RWPE2 (cell line): ENCODE measurements at regions not wholly inside any gene's neighbourhood (a gene's known extent, or its start where the extent isn't known, plus 50 kb on each side); places are given as distances from the start of the nearest gene placed in this dataset.

Experiments
- ATAC-seq: fragments of 200-7000 bp; cut with Tn5 transposase; 3 replicates; pipeline ENCODE4 v1.9.1; 2021; ENCODE audit warnings: low read depth
- DNase-seq: peaks from one replicate; pipeline ENCODE4 v3.0.0-alpha.2; 2020; ENCODE audit warnings: low spot score
- H3K27ac ChIP-seq: fragments of 450-650 bp; 2 replicates; pipeline ENCODE4 v1.5.1; 2017; ENCODE audit warnings: mild to moderate bottlenecking; ENCODE audit not compliant: poor library complexity, severe bottlenecking
- H3K27me3 ChIP-seq: fragments of 250-450 bp; sonication (Bioruptor Pico); 2 replicates; pipeline ENCODE4 v1.5.1; 2021; ENCODE audit warnings: mild to moderate bottlenecking, moderate library complexity; ENCODE audit not compliant: insufficient read depth, poor library complexity, severe bottlenecking
- H3K36me3 ChIP-seq: fragments of 250-450 bp; sonication (Bioruptor Pico); 2 replicates; pipeline ENCODE4 v1.5.1; 2020; ENCODE audit warnings: low read depth, mild to moderate bottlenecking, moderate library complexity
- H3K4me1 ChIP-seq: fragments of 250-450 bp; sonication (Bioruptor Pico); 2 replicates; pipeline ENCODE4 v1.5.1; 2021; ENCODE audit warnings: mild to moderate bottlenecking, moderate library complexity; ENCODE audit not compliant: insufficient read depth, poor library complexity, severe bottlenecking
- H3K4me3 ChIP-seq: fragments of 250-450 bp; sonication (Bioruptor Pico); 2 replicates; pipeline ENCODE4 v1.5.1; 2021; ENCODE audit warnings: mild to moderate bottlenecking, moderate library complexity; ENCODE audit not compliant: severe bottlenecking
- H3K9me3 ChIP-seq: fragments of 250-450 bp; sonication (Bioruptor Pico); 2 replicates; pipeline ENCODE4 v1.5.1; 2021; ENCODE audit warnings: mild to moderate bottlenecking, moderate library complexity; ENCODE audit not compliant: severe bottlenecking
- TF ChIP-seq, protein P1 (sequence below): fragments of 450-650 bp; IDR thresholded peaks from one replicate; pipeline ENCODE4 v1.5.1; 2017; ENCODE audit warnings: mild to moderate bottlenecking, moderate library complexity; ENCODE audit not compliant: poor library complexity, severe bottlenecking

DNA sequence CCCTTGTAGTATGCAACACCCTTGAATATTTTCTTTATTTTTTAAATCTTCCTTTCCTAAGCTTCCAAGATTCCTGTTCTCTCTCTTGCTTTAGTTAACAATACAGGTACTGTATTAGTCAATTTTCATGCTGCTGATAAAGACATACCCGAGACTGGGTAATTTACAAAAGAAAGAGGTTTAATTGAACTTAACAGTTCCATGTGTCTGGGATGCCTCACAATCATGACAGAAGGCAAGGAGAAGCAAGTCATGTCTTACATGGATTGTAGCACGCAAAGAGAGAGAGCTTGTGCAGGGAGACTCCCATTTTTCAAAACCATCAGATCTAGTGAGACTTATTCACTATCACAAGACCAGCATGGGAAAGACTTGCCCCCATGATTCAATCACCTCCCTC lies 1024.3 kb downstream of the PCDH9 start:
- no peak overlapping the region for H3K27ac ChIP-seq
- H3K36me3 ChIP-seq = no peaks in the 10 kb centered on the region

DNA sequence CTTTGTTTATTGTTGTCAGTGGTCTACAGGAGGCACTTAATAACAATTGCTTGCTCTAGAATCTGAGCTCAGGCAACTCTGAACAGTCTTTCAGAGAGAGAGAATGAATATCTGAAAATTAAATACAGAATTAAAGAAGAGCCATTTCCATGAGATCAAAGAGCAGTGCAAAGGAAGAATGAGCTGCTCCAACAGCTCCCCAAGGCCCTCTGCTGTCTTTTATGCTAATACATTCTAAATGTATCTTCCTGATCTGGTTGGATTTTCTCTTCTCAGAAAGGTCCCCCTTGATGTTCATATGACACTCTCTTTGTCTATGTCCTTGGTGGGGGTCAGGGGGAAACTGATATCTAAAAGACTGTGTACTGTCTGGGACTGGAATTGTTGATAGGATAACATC lies 1029.6 kb downstream of the PCDH9 start:
- ATAC-seq = no peak
- DNase-seq = no peak
- Histone ChIP-seq H3K36me3 (no peaks in the 10 kb centered on the region), H3K4me1 (no peaks in the 10 kb centered on the region), H3K9me3 (no peaks in the 10 kb centered on the region), H3K27me3 (no peaks in the 10 kb centered on the region), H3K27ac (no peak overlapping the region), H3K4me3 (no peak overlapping the region)
- TF ChIP-seq, protein P1, sequence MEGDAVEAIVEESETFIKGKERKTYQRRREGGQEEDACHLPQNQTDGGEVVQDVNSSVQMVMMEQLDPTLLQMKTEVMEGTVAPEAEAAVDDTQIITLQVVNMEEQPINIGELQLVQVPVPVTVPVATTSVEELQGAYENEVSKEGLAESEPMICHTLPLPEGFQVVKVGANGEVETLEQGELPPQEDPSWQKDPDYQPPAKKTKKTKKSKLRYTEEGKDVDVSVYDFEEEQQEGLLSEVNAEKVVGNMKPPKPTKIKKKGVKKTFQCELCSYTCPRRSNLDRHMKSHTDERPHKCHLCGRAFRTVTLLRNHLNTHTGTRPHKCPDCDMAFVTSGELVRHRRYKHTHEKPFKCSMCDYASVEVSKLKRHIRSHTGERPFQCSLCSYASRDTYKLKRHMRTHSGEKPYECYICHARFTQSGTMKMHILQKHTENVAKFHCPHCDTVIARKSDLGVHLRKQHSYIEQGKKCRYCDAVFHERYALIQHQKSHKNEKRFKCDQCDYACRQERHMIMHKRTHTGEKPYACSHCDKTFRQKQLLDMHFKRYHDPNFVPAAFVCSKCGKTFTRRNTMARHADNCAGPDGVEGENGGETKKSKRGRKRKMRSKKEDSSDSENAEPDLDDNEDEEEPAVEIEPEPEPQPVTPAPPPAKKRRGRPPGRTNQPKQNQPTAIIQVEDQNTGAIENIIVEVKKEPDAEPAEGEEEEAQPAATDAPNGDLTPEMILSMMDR = no peak

More for the DNA sequence above, 1024.3 kb downstream of the PCDH9 start:
- Histone ChIP-seq H3K4me1 (no peaks in the 10 kb centered on the region), H3K27me3 (no peaks in the 10 kb centered on the region), H3K9me3 (no peaks in the 10 kb centered on the region), H3K4me3 (no peak overlapping the region)
- no peak for DNase-seq
- no peak for ATAC-seq
- TF ChIP-seq, protein P1 = no peak

DNA sequence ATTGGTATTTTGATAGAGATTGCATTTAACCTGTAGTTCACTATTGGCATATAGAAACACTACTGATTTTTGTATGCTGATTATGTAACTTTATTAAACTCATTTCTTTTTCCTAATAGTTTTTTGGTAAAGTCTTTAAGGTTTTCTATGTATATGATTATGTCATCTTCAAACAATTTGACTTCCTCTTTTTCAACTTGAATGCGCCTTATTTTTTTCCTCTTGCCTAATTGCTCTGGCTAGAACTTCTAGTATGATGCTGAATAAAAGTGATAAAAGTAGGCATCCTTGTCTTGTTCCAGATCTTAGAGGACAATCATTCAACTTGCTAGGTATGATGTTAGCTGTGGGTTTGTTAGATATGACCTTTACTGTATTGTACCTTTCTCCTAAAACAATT lies 1034.9 kb downstream of the PCDH9 start:
- ATAC-seq = no peak
- H3K4me3 ChIP-seq = no peak overlapping the region
- H3K9me3 ChIP-seq = no peaks in the 10 kb centered on the region
- no peak overlapping the region for H3K27ac ChIP-seq
- TF ChIP-seq, protein P1 = no peak
- no peaks in the 10 kb centered on the region for H3K36me3 ChIP-seq
- no peaks in the 10 kb centered on the region for H3K27me3 ChIP-seq
- no peak for DNase-seq
- H3K4me1 ChIP-seq = no peaks in the 10 kb centered on the region

DNA sequence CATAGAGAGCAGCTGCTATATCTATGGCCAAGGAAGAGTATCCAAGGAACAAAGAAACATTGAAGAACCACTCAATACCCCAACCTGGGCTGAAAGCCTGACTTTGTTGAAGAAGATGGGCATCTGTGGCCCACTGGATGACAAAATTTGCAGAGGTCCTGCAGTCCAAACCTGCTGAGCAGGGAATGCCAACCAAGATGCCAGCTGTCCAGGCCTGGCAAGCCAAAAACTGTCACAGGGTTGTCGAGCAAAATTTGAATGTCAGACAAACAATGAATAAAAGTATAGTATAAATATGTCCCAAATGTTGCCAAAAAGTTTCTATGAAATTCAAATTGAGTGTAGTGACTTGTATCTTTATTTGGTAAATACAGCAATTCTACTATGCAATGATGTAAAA lies 1040.2 kb downstream of the PCDH9 start:
- H3K4me1 ChIP-seq = no peaks in the 10 kb centered on the region
- no peaks in the 10 kb centered on the region for H3K9me3 ChIP-seq
- H3K27ac ChIP-seq = no peak overlapping the region
- no peak overlapping the region for H3K4me3 ChIP-seq
- no peak for ATAC-seq
- no peak for DNase-seq
- H3K27me3 ChIP-seq = no peaks in the 10 kb centered on the region
- no peaks in the 10 kb centered on the region for H3K36me3 ChIP-seq
- TF ChIP-seq, protein P1 = no peak

DNA sequence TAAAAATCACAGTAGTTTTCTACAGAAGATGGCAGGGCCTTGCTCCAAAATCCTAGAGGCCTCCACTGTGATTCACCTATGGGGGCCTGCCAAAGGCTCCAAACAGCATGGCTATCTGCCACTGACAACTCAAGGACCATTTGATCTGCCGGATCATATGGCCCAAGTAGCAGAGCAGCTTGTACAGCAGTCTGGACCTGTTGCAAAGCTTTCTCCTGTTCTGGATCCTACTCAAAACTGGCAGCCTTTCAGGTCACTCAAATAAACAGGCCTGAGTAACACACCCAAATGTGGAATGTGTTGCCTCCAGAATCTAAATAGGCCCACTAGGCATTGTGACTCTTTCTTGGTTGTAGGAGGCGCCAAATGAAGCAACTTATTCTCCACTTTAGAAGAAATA lies 1049.3 kb downstream of the PCDH9 start:
- H3K4me1 ChIP-seq = no peaks in the 10 kb centered on the region
- no peak overlapping the region for H3K27ac ChIP-seq
- H3K4me3 ChIP-seq = no peak overlapping the region
- ATAC-seq (no peak), DNase-seq (no peak)
- TF ChIP-seq, protein P1 = no peak
- H3K36me3 ChIP-seq = no peaks in the 10 kb centered on the region
- no peaks in the 10 kb centered on the region for H3K9me3 ChIP-seq
- no peaks in the 10 kb centered on the region for H3K27me3 ChIP-seq
